Endothelial cell of umbilical vein (primary cell): ENCODE measurements at regions not wholly inside any gene's neighbourhood (a gene's known extent, or its start where the extent isn't known, plus 50 kb on each side); places are given as distances from the start of the nearest gene placed in this dataset.

Experiments
- BruUV-seq: library from RNA; stranded (reverse); fragments of 400-500 nt; replicated peaks from 2 replicates; lab custom pipeline; 2021; lab: Mats Ljungman, UMichigan
- CTCF ChIA-PET: fragments of 300-600, 350-600 bp; sonication (Branson Sonifier 250); formaldehyde crosslinking; loops from one replicate; lab custom pipeline; 2021; ENCODE audit warnings: antibody characterized with exemption, inconsistent platforms; lab: Charles Lee
- POLR2A ChIA-PET: fragments of 300-600, 350-600 bp; sonication (Branson Sonifier 250); formaldehyde crosslinking; loops from one replicate; lab custom pipeline; 2021; ENCODE audit warnings: antibody characterized with exemption, inconsistent platforms; lab: Charles Lee
- DNase-seq: peaks from one replicate; pipeline ENCODE4 v3.0.0-alpha.2; 2011; ENCODE audit warnings: low read depth, low spot score
- FAIRE-seq: peaks from 2 replicates; lab custom pipeline; 2011; peaks lifted over from hg19 to GRCh38; lab: Jason Lieb, UNC
- H2AFZ ChIP-seq: 2 replicates; pipeline ENCODE4 v1.6.0; 2012; ENCODE audit warnings: low read depth, low read length, control low read depth, inconsistent platforms
- H3K27ac ChIP-seq: 2 replicates; pipeline ENCODE4 v1.5.1; 2011; ENCODE audit warnings: low read depth, mild to moderate bottlenecking, control low read depth, low read length, moderate library complexity; ENCODE audit not compliant: insufficient read depth
- H3K27me3 ChIP-seq, 2 experiments: 2 replicates each; pipeline versions ENCODE4 v1.6.0 to v1.6.1; 2011; ENCODE audit warnings: low read length in 2 of 2, mixed read lengths in 1 of 2; ENCODE audit not compliant: control insufficient read depth in 2 of 2, insufficient read depth in 2 of 2
- H3K36me3 ChIP-seq, 2 experiments: 2 replicates in 1 of 2; 3 replicates in 1 of 2; pipeline ENCODE4 v1.5.1; 2011; ENCODE audit warnings: low read length in 2 of 2, mild to moderate bottlenecking in 1 of 2, moderate library complexity in 1 of 2; ENCODE audit not compliant: control insufficient read depth in 2 of 2, insufficient read depth in 2 of 2; ENCODE audit errors: extremely low read depth in 1 of 2
- H3K4me1 ChIP-seq: 3 replicates; pipeline ENCODE4 v1.5.1; 2011; ENCODE audit warnings: mild to moderate bottlenecking, low read length; ENCODE audit not compliant: control insufficient read depth, insufficient read depth; ENCODE audit errors: extremely low read depth
- H3K4me2 ChIP-seq: 2 replicates; pipeline ENCODE4 v1.6.1; 2011; ENCODE audit warnings: low read length, control low read depth, mixed read lengths; ENCODE audit not compliant: insufficient read depth
- H3K4me3 ChIP-seq, 3 experiments: fragments of 200-600 bp in 1 of 3; sonication (generic), shearing (Covaris generic) in 1 of 3; replicated peaks in 1 of 3; 2 replicates each; pipeline ENCODE4 v1.5.1; 2011 to 2016; ENCODE audit warnings: control low read depth in 3 of 3, low read length in 3 of 3, mild to moderate bottlenecking in 2 of 3, inconsistent platforms in 1 of 3, low read depth in 1 of 3, moderate library complexity in 1 of 3; ENCODE audit not compliant: insufficient read depth in 1 of 3
- H3K79me2 ChIP-seq: 2 replicates; pipeline ENCODE4 v1.6.0; 2012; ENCODE audit warnings: low read length, inconsistent platforms; ENCODE audit not compliant: control insufficient read depth, insufficient read depth
- H3K9ac ChIP-seq: replicated peaks from 2 replicates; pipeline ENCODE3; 2011; ENCODE audit warnings: low read length, control low read depth; ENCODE audit not compliant: insufficient read depth; ENCODE audit errors: extremely low read depth
- H3K9me1 ChIP-seq: replicated peaks from 3 replicates; pipeline ENCODE4 v1.6.0; 2011; ENCODE audit warnings: mild to moderate bottlenecking, low read length; ENCODE audit not compliant: control insufficient read depth, insufficient read depth; ENCODE audit errors: extremely low read depth
- H3K9me3 ChIP-seq: replicated peaks from 2 replicates; pipeline ENCODE4 v1.5.1; 2012; ENCODE audit warnings: low read length, inconsistent platforms; ENCODE audit not compliant: control insufficient read depth, insufficient read depth
- H4K20me1 ChIP-seq: replicated peaks from 2 replicates; pipeline ENCODE3; 2011; ENCODE audit warnings: mild to moderate bottlenecking, low read length; ENCODE audit not compliant: control insufficient read depth, insufficient read depth; ENCODE audit errors: extremely low read depth
- EZH2 ChIP-seq: IDR thresholded peaks from 2 replicates; pipeline ENCODE4 v1.6.1; 2012; ENCODE audit warnings: borderline replicate concordance, low read depth, mild to moderate bottlenecking, moderate library complexity, low read length, inconsistent platforms; ENCODE audit not compliant: severe bottlenecking
- GATA2 ChIP-seq: IDR thresholded peaks from 2 replicates; pipeline ENCODE4 v1.7.0; 2011; ENCODE audit warnings: low read depth, mild to moderate bottlenecking, moderate library complexity, mixed read lengths, low read length; ENCODE audit not compliant: insufficient read length, insufficient read depth
- JUN ChIP-seq: IDR thresholded peaks from 2 replicates; pipeline ENCODE4 v1.6.1; 2011; ENCODE audit warnings: borderline replicate concordance, low read depth; ENCODE audit not compliant: insufficient read length, insufficient read depth
- MYC ChIP-seq: IDR thresholded peaks from one replicate; pipeline ENCODE4 v1.6.1; 2011; ENCODE audit warnings: mild to moderate bottlenecking, low read depth, low read length
- POLR2A ChIP-seq: IDR thresholded peaks from 2 replicates; pipeline ENCODE4 v1.6.1; 2012; ENCODE audit warnings: low read depth, mild to moderate bottlenecking, control low read depth, low read length
- POLR2AphosphoS5 ChIP-seq: IDR thresholded peaks from 2 replicates; pipeline ENCODE4 v1.6.1; 2012; ENCODE audit warnings: low read depth, mild to moderate bottlenecking, control low read depth, low read length, moderate library complexity; ENCODE audit not compliant: insufficient read depth
- dilution Hi-C: fragments of 300-500 bp; cut with MboI; formaldehyde crosslinking; loops from one replicate; pipeline ENCODE4 v1.15.0; 2019; ENCODE audit warnings: low sequenced_read_pairs; ENCODE audit not compliant: extremely low pct_ligation_motif_present
- intact Hi-C: fragments of 100-400 bp; cut with micrococcal nuclease; formaldehyde crosslinking; loops from one replicate; pipeline ENCODE4 v1.10.0; 2022
- TF ChIP-seq, protein P1 (sequence below), 2 donors: IDR thresholded peaks; 1 replicate in 1 of 2; 2 replicates in 1 of 2; pipeline ENCODE4 v1.5.1; 2011; ENCODE audit warnings: low read length in 2 of 2, mild to moderate bottlenecking in 2 of 2, moderate library complexity in 2 of 2, control low read depth in 1 of 2, inconsistent platforms in 1 of 2, low read depth in 1 of 2; ENCODE audit not compliant: insufficient read depth in 1 of 2; ENCODE audit errors: extremely low read depth in 1 of 2

DNA sequence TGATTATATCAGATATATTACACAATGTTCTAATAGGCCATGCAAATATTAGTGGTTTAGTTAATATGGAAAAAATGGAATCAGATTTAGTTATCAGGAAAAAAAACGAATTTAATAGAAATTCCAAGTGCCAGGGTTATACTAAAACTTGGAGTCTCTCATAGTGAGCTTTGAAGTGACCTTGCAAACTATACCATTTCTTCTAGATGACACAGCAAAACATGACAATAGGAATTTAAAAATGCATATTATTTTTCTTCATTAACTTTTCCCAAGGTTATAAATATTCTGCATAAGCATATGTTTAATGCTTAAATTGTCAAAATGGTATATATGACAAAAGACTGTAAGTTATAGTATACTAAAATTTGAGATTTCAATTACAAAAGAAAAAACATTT, 250.1 kb upstream of the DCN start:
- dilution Hi-C loops (no loop called here), intact Hi-C loops (no loop called here)
- Histone ChIP-seq H2AFZ (no peak overlapping the region), H4K20me1 (no peaks in the 10 kb centered on the region), H3K9ac (no peak overlapping the region), H3K27ac (no peak overlapping the region), H3K9me1 (no peaks in the 10 kb centered on the region), H3K4me2 (no peak overlapping the region), H3K36me3 (no peaks in the 10 kb centered on the region), H3K9me3 (no peaks in the 10 kb centered on the region), H3K4me3 (no peak overlapping the region), H3K79me2 (no peaks in the 10 kb centered on the region), H3K27me3 (no peaks in the 10 kb centered on the region), H3K4me1 (peaks cover 13% of the 10 kb centered on the region)
- TF ChIP-seq POLR2AphosphoS5 (no peak), JUN (no peak), MYC (no peak), GATA2 (no peak), POLR2A (no peak), EZH2 (no peak)
- TF ChIP-seq, protein P1, sequence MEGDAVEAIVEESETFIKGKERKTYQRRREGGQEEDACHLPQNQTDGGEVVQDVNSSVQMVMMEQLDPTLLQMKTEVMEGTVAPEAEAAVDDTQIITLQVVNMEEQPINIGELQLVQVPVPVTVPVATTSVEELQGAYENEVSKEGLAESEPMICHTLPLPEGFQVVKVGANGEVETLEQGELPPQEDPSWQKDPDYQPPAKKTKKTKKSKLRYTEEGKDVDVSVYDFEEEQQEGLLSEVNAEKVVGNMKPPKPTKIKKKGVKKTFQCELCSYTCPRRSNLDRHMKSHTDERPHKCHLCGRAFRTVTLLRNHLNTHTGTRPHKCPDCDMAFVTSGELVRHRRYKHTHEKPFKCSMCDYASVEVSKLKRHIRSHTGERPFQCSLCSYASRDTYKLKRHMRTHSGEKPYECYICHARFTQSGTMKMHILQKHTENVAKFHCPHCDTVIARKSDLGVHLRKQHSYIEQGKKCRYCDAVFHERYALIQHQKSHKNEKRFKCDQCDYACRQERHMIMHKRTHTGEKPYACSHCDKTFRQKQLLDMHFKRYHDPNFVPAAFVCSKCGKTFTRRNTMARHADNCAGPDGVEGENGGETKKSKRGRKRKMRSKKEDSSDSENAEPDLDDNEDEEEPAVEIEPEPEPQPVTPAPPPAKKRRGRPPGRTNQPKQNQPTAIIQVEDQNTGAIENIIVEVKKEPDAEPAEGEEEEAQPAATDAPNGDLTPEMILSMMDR (IDR thresholded peaks at IDR 0.05; ENCODE audit: extremely low read depth in 1 of 2, insufficient read depth in 1 of 2, low read depth in 1 of 2, low read length in 2 of 2), result no peak
- ChIA-PET CTCF (no interaction called here), POLR2A (interaction anchor here (1.8 kb wide), 1 partner anchor 713 kb away, joined by 4 read pairs; the partner anchor contains the start of gene BTG1)
- BruUV-seq, result no TSS peak
- no peak for DNase-seq
- FAIRE-seq, result no peak
